Stimulated activated effector memory CD8-positive, alpha-beta T cell treated with anti-CD3 and anti-CD28 coated beads, Interleukin-12 subunit alpha, Interleukin-12 subunit beta, amount 100 ng/mL, for 72 hours (primary cell): ENCODE measurements at regions not wholly inside any gene's neighbourhood (a gene's known extent, or its start where the extent isn't known, plus 50 kb on each side); places are given as distances from the start of the nearest gene placed in this dataset.
"Not testable (repeated sequence)": the region's sequence is repeated elsewhere in the genome, so short reads cannot be mapped to it uniquely, and the experiment has no call there.

Experiments
- ATAC-seq: fragments of 150-1000 bp; cut with Tn5 transposase; 2 replicates; pipeline ENCODE4 v1.10.0; 2021
- DNase-seq, 2 donors: peaks; one replicate each; pipeline ENCODE4 v3.0.0; 2021 to 2022; ENCODE audit warnings: low spot score in 2 of 2
- H3K27ac Mint-ChIP-seq: one replicate; pipeline ENCODE4 v1.8.0; 2022; ENCODE audit warnings: mild to moderate bottlenecking, mixed read lengths
- H3K36me3 Mint-ChIP-seq: one replicate; pipeline ENCODE4 v1.8.0; 2022; ENCODE audit warnings: mild to moderate bottlenecking, mixed read lengths
- H3K4me1 Mint-ChIP-seq: one replicate; pipeline ENCODE4 v1.8.0; 2022; ENCODE audit warnings: mixed read lengths
- H3K4me3 Mint-ChIP-seq: one replicate; pipeline ENCODE4 v1.8.0; 2022; ENCODE audit warnings: mild to moderate bottlenecking, mixed read lengths
- H3K9me3 Mint-ChIP-seq: one replicate; pipeline ENCODE4 v1.8.0; 2022; ENCODE audit warnings: mixed read lengths

DNA sequence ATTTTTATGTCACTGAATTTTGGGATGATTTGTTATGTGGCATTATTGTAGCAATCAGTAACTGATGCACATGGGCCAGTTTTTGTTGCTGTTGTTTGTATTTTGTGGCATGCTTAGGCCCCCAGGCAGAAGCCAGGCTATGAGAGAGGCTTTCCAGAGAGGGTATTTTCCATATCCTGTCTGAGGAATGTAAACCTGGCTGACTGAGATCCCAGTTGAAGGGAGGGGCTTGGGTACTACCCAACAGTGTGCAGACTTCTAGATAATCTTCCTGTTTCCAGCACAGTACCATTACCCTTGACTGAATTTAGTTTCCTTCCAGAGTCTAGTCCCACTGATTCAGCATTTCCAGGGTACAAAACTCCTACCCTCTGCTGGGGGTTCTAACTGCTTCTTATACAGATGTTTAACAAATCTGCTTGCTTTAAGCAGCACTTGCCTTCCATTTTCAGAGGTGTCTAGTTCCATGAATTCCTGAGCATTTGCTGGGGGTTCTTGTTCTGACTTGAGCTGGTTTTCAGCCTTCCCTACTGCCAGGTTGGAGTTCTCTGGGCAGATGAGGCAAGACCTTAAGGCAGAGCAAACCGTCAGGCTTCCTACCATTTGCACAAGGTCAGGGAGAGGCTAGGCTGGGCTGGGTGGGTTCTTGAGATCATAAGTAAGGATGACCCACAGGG is 104.7 kb upstream of the EGFL6 start:
- DNase-seq (no peak), ATAC-seq (no peak)
- no peak overlapping the region for H3K4me3 Mint-ChIP-seq
- no peaks in the 10 kb centered on the region for H3K36me3 Mint-ChIP-seq
- no peaks in the 10 kb centered on the region for H3K9me3 Mint-ChIP-seq
- H3K27ac Mint-ChIP-seq, result peak overlapping the region; percentile 69
- H3K4me1 Mint-ChIP-seq, result no peaks in the 10 kb centered on the region

DNA sequence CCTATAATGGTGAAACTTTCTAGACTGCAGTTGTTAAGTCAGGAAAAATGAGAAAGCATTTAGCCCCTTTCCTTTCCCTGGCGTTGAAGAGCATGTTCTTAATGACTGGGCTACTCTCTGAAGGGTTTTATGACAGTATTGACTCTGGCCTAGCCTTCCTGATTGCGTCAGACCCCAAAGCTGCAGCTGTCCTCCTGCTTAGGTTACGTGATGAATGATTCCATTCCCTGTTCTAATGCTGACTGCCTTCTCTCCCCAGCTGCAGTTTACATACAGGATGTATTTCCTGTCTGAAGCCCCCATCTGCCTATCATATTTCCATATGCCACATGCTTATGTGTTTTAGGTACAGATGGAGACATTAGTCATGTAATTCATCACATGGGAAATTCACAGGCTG is 105.8 kb upstream of the EGFL6 start:
- DNase-seq (no peak), ATAC-seq (no peak)
- Mint-ChIP-seq H3K4me3 (no peak overlapping the region), H3K9me3 (no peaks in the 10 kb centered on the region), H3K27ac (no peak overlapping the region), H3K4me1 (no peaks in the 10 kb centered on the region), H3K36me3 (no peaks in the 10 kb centered on the region)

DNA sequence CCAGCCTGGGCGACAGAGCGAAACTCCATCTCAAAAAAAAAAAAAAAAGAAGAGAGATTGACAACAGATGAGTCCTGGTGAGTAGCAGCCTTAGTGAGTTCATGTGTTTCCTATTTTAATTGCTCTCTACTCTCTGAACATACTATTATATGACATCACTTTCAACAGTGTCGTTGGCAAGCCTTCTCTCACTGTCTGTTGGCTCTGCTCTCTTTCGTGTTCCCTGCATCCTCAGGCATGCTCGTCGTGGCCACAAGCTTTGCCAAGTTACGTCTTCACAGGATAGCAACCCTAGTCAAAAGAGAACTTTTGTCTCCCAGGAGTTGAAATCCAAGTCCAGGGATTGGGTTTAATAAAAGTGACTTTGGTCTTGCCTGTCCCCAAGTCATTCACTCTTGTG is 117.1 kb upstream of the EGFL6 start:
- H3K36me3 Mint-ChIP-seq, result no peaks in the 10 kb centered on the region
- ATAC-seq (no peak), DNase-seq (no peak)
- H3K4me1 Mint-ChIP-seq, result no peaks in the 10 kb centered on the region
- no peak overlapping the region for H3K27ac Mint-ChIP-seq
- H3K9me3 Mint-ChIP-seq, result no peaks in the 10 kb centered on the region
- H3K4me3 Mint-ChIP-seq, result no peak overlapping the region

DNA sequence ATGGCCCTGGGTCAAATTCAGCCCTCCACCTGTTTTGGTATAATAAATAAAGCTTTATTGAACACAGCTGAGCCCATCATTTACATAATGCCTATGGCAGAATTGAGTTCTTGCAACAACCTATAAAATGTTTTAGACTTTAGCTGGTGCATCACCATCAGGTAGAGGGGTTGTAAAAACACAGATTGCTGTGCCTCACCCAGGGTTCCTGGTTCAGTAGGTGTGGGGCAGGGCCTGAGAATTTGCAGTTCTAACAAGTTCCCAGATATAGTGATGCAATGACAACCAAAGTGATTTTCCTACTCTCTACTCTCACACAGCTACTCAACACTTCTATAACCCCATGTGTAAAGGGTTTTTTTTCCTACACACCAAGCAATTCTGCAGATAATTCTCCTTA is 120.0 kb upstream of the EGFL6 start:
- H3K9me3 Mint-ChIP-seq, result no peaks in the 10 kb centered on the region

DNA sequence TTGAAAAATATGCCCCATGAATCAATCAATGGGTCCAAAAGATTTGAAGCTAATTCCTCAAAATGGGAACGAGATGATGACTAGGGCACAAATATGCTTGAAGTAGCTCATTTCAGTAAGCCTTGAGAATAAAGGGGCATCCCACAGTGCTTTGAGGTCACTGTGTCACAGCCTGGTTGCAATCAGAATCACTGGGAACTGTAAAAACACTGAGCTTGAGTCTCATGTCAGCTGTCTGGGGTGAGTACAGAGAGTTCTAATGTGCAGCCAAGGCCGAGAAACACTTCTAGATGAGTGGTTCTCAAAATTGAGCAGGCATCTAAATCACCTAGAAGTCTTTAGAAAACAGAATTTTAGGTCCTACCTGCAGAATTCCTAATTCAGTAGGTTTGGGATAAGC is 120.5 kb upstream of the EGFL6 start:
- Mint-ChIP-seq H3K36me3 (no peaks in the 10 kb centered on the region), H3K27ac (no peak overlapping the region), H3K9me3 (no peaks in the 10 kb centered on the region), H3K4me3 (no peak overlapping the region), H3K4me1 (no peaks in the 10 kb centered on the region)
- ATAC-seq (no peak), DNase-seq (no peak)

More for the DNA sequence above, 120.0 kb upstream of the EGFL6 start:
- no peaks in the 10 kb centered on the region for H3K36me3 Mint-ChIP-seq
- H3K27ac Mint-ChIP-seq, result no peak overlapping the region
- no peak overlapping the region for H3K4me3 Mint-ChIP-seq
- DNase-seq, result no peak
- H3K4me1 Mint-ChIP-seq, result no peaks in the 10 kb centered on the region
- ATAC-seq, result no peak

DNA sequence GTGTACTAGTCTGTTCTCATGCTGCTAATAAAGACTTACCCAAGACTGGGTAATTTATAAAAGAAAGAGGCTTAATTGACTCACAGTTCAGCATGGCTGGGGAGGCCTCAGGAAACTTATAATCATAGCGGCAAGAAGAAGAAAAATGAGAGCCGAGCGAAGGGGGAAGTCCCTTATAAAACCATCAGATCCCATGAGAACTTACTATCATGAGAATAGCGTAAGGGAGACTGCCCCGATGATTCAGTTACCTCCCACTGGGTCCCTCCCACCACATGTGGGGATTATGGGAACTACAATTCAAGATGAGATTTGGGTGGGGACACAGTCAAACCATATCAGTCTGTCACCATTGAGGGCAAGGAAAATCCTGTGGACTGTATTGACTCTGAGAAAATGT is 121.8 kb upstream of the ATXN3L start:
- not testable (repeated sequence) for H3K9me3 Mint-ChIP-seq

DNA sequence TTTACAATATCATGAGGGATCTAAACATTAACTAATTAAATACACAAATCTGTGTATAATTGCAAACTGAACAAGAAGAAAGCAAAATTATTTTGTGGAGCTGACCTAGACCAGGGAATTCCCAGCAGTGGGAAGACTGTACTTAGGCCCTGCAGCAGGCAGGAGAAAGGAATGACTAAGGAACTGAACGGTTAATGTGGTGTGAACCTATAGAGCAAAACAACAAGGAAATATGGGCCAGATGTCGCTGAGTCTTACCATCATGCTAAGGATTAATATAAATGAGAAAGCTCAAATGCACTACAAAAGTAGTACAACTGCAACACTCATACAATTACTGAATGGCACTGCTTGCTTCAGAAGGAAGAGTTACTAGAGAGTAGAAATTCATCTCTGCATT is 120.3 kb upstream of the ATXN3L start:
- no peak overlapping the region for H3K4me3 Mint-ChIP-seq
- H3K27ac Mint-ChIP-seq, result no peak overlapping the region
- ATAC-seq, result no peak
- no peaks in the 10 kb centered on the region for H3K36me3 Mint-ChIP-seq
- no peaks in the 10 kb centered on the region for H3K4me1 Mint-ChIP-seq
- H3K9me3 Mint-ChIP-seq, result no peaks in the 10 kb centered on the region
- DNase-seq, result no peak

More for the DNA sequence above, 121.8 kb upstream of the ATXN3L start:
- not testable (repeated sequence) for ATAC-seq, H3K4me1 Mint-ChIP-seq, DNase-seq, H3K36me3 Mint-ChIP-seq, H3K4me3 Mint-ChIP-seq, H3K27ac Mint-ChIP-seq

DNA sequence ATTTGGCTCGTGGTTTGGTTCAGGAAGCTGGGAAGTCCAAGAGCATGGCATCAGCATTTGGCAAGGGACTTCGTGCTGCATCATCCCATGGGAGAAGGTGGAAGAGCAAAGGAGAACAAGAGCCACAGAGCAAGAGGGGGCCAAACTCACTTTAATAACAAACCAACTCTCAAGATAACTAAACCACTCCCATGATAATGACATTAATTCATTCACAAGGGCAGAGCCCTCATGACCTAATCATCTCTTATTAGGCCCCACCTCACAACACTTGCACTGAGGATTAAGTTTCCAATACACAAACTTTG is 113.4 kb upstream of the ATXN3L start:
- Mint-ChIP-seq H3K4me1 (peaks cover 13% of the 10 kb centered on the region), H3K4me3 (no peak overlapping the region), H3K36me3 (peaks cover 8% of the 10 kb centered on the region), H3K9me3 (no peaks in the 10 kb centered on the region), H3K27ac (no peak overlapping the region)
- DNase-seq (no peak), ATAC-seq (no peak)

DNA sequence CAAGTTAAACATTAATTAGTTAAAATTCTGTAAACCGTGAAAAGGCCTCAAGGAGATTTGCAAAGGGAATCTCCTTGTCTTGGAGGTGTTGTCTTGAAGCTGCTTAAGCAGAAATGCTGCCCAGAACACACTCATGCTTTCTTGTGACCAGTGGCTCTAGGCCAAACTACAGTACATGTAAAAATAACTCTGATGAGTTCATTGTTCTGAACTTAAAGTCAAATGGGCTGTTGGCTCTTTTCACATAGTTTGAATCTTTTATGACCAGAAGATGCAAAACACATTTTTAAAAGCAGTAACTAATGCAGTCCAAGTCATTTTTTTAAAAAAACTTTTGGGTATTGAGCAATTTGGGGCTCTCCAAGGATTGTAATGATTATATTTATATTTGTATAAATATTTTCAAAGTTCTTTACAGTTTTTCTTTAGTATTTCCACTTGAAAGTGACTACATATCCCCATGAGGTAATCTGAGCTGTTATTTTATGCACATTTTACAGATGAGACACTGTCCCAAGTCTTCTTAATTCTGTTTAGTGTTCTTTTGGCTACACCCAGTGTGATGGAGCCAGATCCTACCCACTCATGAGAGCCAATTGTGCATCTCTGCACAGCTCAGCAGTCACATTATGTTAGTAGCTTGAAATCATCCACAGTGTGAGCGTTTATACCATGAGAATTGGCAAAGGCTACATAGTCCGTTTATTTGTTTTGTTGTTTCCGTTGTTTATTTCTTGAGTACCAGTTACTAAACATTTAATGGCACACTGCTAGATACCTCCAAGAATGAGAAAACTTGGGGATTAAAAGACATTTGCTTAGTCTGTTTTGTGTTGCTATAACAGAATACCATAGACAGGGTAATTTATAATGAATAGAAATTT is 112.8 kb upstream of the ATXN3L start:
- peaks cover 19% of the 10 kb centered on the region for H3K4me1 Mint-ChIP-seq
- H3K36me3 Mint-ChIP-seq, result peaks cover 9% of the 10 kb centered on the region
- ATAC-seq (no peak), DNase-seq (no peak)
- H3K4me3 Mint-ChIP-seq, result no peak overlapping the region
- H3K9me3 Mint-ChIP-seq, result no peaks in the 10 kb centered on the region
- H3K27ac Mint-ChIP-seq, result no peak overlapping the region

DNA sequence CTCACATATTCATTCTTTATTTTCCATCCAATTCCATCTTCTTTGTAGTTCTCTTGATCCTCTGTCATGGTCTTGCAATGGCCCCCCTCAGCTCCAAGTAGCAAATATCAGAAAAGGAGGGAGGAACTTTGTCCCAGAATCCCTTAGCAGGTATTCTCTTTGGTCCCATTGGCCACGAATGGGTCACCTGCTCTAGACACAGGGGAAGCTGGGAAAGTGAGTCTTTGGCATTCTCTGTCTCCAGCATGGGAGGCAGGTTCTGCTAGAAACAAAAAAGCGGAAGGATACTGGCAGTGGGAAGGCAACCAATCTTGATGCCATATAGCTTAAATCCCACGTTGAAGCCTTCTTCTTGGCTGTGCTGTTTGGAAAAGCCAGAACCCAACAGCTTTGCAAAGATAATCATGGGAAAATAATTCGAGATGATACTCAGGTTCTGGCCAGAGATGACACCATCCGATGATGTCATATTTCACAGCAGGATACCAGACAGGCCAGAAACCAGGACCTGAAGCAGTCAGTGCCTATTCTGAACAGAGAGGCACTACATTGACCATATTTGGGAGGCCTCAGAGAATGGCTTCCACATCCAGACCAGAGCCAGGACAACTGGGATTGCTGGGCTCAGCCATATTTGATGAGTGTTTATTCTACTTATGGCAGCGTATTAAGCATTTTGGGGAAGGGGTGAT is 110.4 kb upstream of the ATXN3L start:
- DNase-seq, result no peak
- H3K4me1 Mint-ChIP-seq, result peaks cover 24% of the 10 kb centered on the region
- H3K4me3 Mint-ChIP-seq, result no peak overlapping the region
- H3K36me3 Mint-ChIP-seq, result peaks cover 9% of the 10 kb centered on the region
- no peak overlapping the region for H3K27ac Mint-ChIP-seq
- ATAC-seq, result no peak
- H3K9me3 Mint-ChIP-seq, result no peaks in the 10 kb centered on the region

DNA sequence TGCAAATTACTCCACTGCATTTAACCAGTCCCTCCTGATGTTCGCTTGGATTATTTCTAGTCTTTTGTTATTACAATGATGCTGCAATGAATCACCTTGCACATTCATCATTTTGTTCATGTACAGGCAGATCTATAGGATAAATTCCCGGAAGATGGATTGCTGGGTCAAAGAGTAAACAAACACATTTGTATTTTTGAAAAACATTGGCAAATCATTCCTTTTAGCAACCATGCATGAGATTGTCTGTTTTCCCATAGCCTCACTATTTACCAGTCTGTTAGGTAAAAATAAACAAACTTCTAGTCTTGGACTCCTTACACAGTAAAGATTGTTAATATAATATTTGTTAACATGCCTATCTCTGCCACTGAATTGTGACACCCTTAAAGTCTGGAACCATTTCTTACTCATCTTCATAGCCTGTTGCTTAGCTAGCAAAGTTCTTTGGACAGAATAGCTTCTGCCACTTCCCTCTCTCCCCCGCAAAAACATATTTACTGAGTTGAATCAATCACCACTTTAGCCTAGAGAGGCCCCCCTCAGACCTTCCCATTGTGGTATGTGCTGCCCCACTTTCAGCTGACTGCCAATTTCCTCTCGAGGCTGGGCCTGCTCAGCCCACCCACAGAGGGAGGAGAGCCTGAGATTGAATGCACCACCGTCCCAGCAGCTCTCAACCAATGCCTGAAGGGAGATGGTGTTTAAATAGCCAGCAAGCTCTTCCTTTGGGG is 108.4 kb upstream of the ATXN3L start:
- Mint-ChIP-seq H3K36me3 (peaks cover 9% of the 10 kb centered on the region), H3K27ac (peak overlapping the region; percentile 91), H3K4me3 (peak overlapping the region; percentile 30), H3K9me3 (no peaks in the 10 kb centered on the region), H3K4me1 (peaks cover 24% of the 10 kb centered on the region)
- DNase-seq (peak; percentile 3 to 55), ATAC-seq (peak; percentile 99)

DNA sequence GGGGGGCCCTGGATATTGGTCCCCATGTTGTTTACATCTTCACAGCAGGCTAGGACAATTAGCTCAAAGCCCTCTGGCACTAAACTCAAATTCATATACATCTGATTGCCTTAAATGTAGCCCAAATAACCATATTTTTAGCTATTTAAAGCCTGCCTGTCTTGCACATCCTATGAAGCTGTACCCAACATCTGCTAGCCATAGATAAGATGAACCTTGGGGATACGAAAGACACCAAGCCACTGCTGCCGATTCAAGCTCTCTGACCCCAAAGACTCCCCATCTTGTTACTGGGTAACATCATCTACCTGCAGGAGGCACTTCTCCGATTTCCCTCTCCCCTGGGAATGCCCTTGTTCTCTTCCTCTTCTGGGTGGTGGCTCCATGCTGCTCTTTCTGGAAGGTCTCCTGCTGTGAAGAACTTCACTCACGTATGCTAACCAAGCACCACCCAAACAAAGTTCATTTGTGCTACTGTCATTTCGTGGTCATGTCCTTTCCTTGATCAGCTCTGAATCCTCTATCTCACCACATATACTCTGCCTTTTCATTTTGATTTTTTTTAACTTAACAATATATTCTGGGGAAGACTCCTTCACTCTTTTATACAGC is 107.7 kb upstream of the ATXN3L start:
- peaks cover 9% of the 10 kb centered on the region for H3K36me3 Mint-ChIP-seq
- H3K4me1 Mint-ChIP-seq, result peaks cover 24% of the 10 kb centered on the region
- H3K27ac Mint-ChIP-seq, result peak overlapping the region; percentile 91
- DNase-seq (no peak), ATAC-seq (no peak)
- no peaks in the 10 kb centered on the region for H3K9me3 Mint-ChIP-seq
- H3K4me3 Mint-ChIP-seq, result peak overlapping the region; percentile 30

DNA sequence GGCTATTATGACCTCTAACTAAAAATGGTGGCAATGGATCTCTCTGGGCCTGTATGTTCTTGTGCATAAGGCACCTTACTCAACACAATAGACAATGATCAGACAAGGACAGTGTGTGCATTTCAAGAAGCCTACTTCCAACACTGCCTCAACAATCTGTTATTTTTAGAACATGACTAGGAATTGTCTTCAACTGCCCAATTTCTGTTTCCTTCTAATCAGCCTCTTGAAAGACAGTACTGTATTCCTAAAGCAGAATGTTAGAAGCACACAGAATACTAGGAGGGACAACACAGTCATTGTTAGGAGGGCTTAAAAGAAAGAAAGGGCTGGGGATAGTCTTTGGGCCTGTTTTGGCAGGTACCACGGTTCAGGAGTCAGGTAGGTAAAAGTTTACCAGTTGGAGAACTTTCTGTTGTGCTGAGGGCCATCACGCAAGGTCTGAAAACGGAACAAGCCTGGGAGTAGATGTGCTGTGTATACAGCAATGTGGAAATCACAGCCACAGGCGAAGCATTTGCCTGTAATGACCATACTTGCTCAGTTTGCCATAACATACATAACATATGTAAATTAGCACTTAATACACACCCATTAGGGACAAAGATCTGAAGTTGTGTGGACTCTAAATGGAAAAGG is 100.8 kb upstream of the ATXN3L start:
- H3K4me3 Mint-ChIP-seq, result no peak overlapping the region
- H3K9me3 Mint-ChIP-seq, result no peaks in the 10 kb centered on the region
- peaks cover 13% of the 10 kb centered on the region for H3K4me1 Mint-ChIP-seq
- H3K36me3 Mint-ChIP-seq, result no peaks in the 10 kb centered on the region
- DNase-seq, result no peak
- no peak overlapping the region for H3K27ac Mint-ChIP-seq
- ATAC-seq, result no peak

DNA sequence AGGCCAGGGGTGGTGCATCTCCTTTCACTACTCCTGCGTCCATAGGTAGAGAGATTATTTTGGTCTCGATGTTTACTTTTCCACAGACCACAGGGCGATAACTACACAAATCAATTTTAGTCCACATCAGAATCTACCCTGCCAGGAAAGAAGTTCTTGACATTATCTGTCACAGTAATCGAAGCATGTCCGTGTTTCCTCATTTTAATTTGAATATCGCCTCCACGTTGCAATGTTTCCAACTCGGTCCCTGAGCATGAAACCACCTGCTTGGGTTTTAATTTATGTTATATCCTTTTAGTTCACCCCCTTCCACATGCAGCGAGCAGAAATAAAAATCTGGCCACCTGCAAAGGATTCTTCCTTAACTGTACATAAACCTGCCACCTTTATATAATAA is 100.1 kb upstream of the ATXN3L start:
- no peak overlapping the region for H3K27ac Mint-ChIP-seq
- H3K9me3 Mint-ChIP-seq, result no peaks in the 10 kb centered on the region

More for the DNA sequence above, 100.1 kb upstream of the ATXN3L start:
- Mint-ChIP-seq H3K4me3 (no peak overlapping the region), H3K4me1 (peaks cover 13% of the 10 kb centered on the region), H3K36me3 (no peaks in the 10 kb centered on the region)
- no peak for ATAC-seq
- DNase-seq, result no peak
